ENCODE measurements at regions not wholly inside any gene's neighbourhood (a gene's known extent, or its start where the extent isn't known, plus 50 kb on each side); places are given as distances from the start of the nearest gene placed in this dataset.

DNA sequence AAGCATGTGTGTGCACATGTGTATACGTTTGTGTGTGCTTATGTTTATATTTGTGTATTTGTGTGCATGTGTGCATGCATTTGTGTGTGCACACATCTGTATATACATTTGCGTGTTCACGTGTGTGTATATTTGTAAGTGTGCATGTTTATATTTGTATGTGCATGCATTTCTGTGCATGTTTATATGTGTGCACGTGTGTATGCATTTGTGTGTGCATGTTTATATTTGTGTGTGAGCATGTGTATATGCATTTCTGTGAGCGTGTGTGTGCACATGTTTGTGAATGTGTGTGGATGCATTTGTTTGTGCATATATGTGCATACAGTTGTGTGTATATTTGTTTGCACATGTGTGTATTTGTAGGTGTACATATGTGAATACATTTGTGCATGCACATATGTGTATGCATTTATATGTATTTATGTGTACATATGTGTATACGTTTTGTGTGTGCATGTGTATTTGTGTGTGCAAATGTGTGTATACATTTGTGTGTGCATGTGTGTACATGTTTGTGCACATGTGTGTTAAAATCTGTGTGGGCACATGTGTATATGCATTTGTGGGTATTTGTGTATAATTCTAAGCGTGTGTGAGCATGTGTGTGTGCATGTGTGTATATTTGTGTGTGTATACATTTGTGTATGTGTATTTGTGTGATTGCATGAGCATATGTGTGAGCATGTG is 140.4 kb upstream of the AFDN start:
- Histone ChIP-seq H4K20me1 (ENCODE audit: low read depth, low read length) (no peaks in the 10 kb centered on the region), H3K9ac (ENCODE audit: low read length) (no peak overlapping the region), H3K79me2 (ENCODE audit: insufficient read depth, low read length) (no peaks in the 10 kb centered on the region), H3K4me3 (ENCODE audit: insufficient read depth, low read length, poor library complexity, severe bottlenecking) (no peak overlapping the region), H3K9me2 (replicated peaks; ENCODE audit: insufficient read depth, low read length) (no peaks in the 10 kb centered on the region), H2AFZ (ENCODE audit: low read depth, low read length, severe bottlenecking) (no peak overlapping the region), H3K4me2 (ENCODE audit: low read depth, low read length, poor library complexity, severe bottlenecking) (no peak overlapping the region), H3K27ac (ENCODE audit: low read depth, low read length) (no peak overlapping the region), H3F3A (ENCODE audit: insufficient read depth) (no peaks in the 10 kb centered on the region), H3K36me3 (ENCODE audit: low read length) (no peaks in the 10 kb centered on the region), H3K9me3 (ENCODE audit: insufficient read depth, low read length) (no peaks in the 10 kb centered on the region), H3K27me3 (ENCODE audit: low read length) (0 out of 2 replicates have a peak, but pooled peaks cover 4% of the 10 kb centered on the region)
- TF ChIP-seq, protein P1, sequence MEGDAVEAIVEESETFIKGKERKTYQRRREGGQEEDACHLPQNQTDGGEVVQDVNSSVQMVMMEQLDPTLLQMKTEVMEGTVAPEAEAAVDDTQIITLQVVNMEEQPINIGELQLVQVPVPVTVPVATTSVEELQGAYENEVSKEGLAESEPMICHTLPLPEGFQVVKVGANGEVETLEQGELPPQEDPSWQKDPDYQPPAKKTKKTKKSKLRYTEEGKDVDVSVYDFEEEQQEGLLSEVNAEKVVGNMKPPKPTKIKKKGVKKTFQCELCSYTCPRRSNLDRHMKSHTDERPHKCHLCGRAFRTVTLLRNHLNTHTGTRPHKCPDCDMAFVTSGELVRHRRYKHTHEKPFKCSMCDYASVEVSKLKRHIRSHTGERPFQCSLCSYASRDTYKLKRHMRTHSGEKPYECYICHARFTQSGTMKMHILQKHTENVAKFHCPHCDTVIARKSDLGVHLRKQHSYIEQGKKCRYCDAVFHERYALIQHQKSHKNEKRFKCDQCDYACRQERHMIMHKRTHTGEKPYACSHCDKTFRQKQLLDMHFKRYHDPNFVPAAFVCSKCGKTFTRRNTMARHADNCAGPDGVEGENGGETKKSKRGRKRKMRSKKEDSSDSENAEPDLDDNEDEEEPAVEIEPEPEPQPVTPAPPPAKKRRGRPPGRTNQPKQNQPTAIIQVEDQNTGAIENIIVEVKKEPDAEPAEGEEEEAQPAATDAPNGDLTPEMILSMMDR (IDR thresholded peaks at IDR 0.05; ENCODE audit: insufficient read depth, low read length, poor library complexity, severe bottlenecking): no peak
- no peak for TF ChIP-seq EZH2phosphoT487 (conservative IDR thresholded peaks at IDR 0.05; ENCODE audit: low read length)

DNA sequence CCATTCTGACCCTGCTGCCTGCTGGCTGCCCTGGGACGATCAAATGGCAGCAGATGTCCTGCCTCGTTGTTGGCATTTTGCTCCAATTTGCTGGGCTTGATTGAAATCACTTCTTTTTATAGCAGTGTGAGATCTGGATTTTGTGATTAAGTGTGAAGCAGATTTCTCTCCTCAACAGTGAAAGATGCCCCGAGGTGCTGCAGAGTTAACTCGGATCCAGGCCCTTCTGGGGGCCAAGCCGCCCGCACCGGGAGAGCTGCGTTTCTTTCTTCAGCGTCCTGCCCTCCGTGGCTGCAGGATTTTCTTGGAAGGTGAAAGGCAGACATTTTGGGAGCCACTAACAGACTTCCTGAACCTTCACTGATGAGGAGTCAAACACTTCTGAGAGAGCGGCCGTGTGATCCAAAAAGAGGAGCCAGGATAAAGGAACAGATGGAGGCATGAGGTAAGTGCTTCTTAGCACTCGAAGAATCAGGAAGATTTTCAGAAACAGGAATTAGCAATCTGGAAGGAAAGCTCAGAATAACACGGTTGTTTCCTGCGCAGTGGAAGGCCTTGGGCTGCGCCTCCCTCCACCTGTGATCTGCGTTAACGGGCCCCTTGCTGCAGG is 139.5 kb upstream of the AFDN start:
- H3K9me2 ChIP-seq (replicated peaks; ENCODE audit: insufficient read depth, low read length): no peaks in the 10 kb centered on the region
- no peaks in the 10 kb centered on the region for H3K36me3 ChIP-seq (ENCODE audit: low read length)
- no peaks in the 10 kb centered on the region for H3K79me2 ChIP-seq (ENCODE audit: insufficient read depth, low read length)
- no peaks in the 10 kb centered on the region for H4K20me1 ChIP-seq (ENCODE audit: low read depth, low read length)
- H3K9ac ChIP-seq (ENCODE audit: low read length): no peak overlapping the region
- H2AFZ ChIP-seq (ENCODE audit: low read depth, low read length, severe bottlenecking): no peak overlapping the region
- 0 out of 2 replicates have a peak, but pooled peaks cover 4% of the 10 kb centered on the region for H3K27me3 ChIP-seq (ENCODE audit: low read length)
- no peak overlapping the region for H3K27ac ChIP-seq (ENCODE audit: low read depth, low read length)
- TF ChIP-seq, protein P1 (IDR thresholded peaks at IDR 0.05; ENCODE audit: insufficient read depth, low read length, poor library complexity, severe bottlenecking): no peak
- no peak for TF ChIP-seq EZH2phosphoT487 (conservative IDR thresholded peaks at IDR 0.05; ENCODE audit: low read length)
- H3K4me2 ChIP-seq (ENCODE audit: low read depth, low read length, poor library complexity, severe bottlenecking): no peak overlapping the region
- no peaks in the 10 kb centered on the region for H3K9me3 ChIP-seq (ENCODE audit: insufficient read depth, low read length)
- no peaks in the 10 kb centered on the region for H3F3A ChIP-seq (ENCODE audit: insufficient read depth)
- no peak overlapping the region for H3K4me3 ChIP-seq (ENCODE audit: insufficient read depth, low read length, poor library complexity, severe bottlenecking)

DNA sequence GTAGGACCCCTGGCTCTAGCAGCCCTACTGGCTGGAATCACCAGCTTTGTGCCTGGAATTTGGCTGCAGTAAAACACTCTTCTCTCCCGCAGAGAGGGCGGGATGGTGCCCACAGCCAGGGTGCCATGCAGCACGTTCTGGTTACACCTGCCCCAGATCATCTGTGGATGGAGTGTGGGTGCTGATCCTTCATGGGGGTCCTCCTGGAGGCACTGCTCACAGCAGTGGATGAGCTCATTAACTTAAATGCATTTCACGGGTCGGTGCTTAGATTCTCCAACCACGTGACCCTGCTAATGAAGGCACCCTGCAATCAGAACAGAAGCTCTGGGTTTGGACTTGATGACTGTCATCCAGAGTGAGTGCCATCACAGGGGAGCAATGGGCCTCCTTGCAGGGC is 138.6 kb upstream of the AFDN start:
- no peaks in the 10 kb centered on the region for H4K20me1 ChIP-seq (ENCODE audit: low read depth, low read length)
- TF ChIP-seq EZH2phosphoT487 (conservative IDR thresholded peaks at IDR 0.05; ENCODE audit: low read length): no peak
- TF ChIP-seq, protein P1 (IDR thresholded peaks at IDR 0.05; ENCODE audit: insufficient read depth, low read length, poor library complexity, severe bottlenecking): no peak
- H3K36me3 ChIP-seq (ENCODE audit: low read length): no peaks in the 10 kb centered on the region
- no peak overlapping the region for H3K27ac ChIP-seq (ENCODE audit: low read depth, low read length)
- no peak overlapping the region for H2AFZ ChIP-seq (ENCODE audit: low read depth, low read length, severe bottlenecking)
- H3K4me3 ChIP-seq (ENCODE audit: insufficient read depth, low read length, poor library complexity, severe bottlenecking): no peak overlapping the region
- H3K9me2 ChIP-seq (replicated peaks; ENCODE audit: insufficient read depth, low read length): no peaks in the 10 kb centered on the region
- H3K79me2 ChIP-seq (ENCODE audit: insufficient read depth, low read length): no peaks in the 10 kb centered on the region
- no peaks in the 10 kb centered on the region for H3F3A ChIP-seq (ENCODE audit: insufficient read depth)
- H3K4me2 ChIP-seq (ENCODE audit: low read depth, low read length, poor library complexity, severe bottlenecking): no peak overlapping the region
- H3K9me3 ChIP-seq (ENCODE audit: insufficient read depth, low read length): no peaks in the 10 kb centered on the region
- 0 out of 2 replicates have a peak, but pooled peaks cover 4% of the 10 kb centered on the region for H3K27me3 ChIP-seq (ENCODE audit: low read length)
- no peak overlapping the region for H3K9ac ChIP-seq (ENCODE audit: low read length)
